GM23338 (cell line): ENCODE measurements at regions not wholly inside any gene's neighbourhood (a gene's known extent, or its start where the extent isn't known, plus 50 kb on each side); places are given as distances from the start of the nearest gene placed in this dataset.
"Not testable (repeated sequence)": the region's sequence is repeated elsewhere in the genome, so short reads cannot be mapped to it uniquely, and the experiment has no call there.

Experiments used
- CREB1 ChIP-seq: fragments of 250-450 bp; sonication (Bioruptor Pico); IDR thresholded peaks from 2 replicates; pipeline ENCODE4 v1.5.0; 2020; ENCODE audit warnings: low read depth, mild to moderate bottlenecking, moderate library complexity
- EZH2 ChIP-seq: fragments of 200-600 bp; sonication (generic); IDR thresholded peaks from one replicate; pipeline ENCODE4 v1.8.0; 2017; ENCODE audit warnings: antibody characterized with exemption, mild to moderate bottlenecking, low read depth; ENCODE audit not compliant: unreplicated experiment
- EZH2phosphoT487 ChIP-seq: fragments of 200-600 bp; sonication (generic); IDR thresholded peaks from one replicate; pipeline ENCODE4 v1.8.1; 2018; ENCODE audit warnings: antibody characterized with exemption; ENCODE audit not compliant: unreplicated experiment
- JUNB ChIP-seq: IDR thresholded peaks from one replicate; pipeline ENCODE4 v1.6.1; 2016; ENCODE audit warnings: antibody characterized with exemption; ENCODE audit not compliant: unreplicated experiment
- NANOG ChIP-seq: IDR thresholded peaks from 2 replicates; pipeline ENCODE4 v1.6.1; 2016; ENCODE audit warnings: antibody characterized with exemption, borderline replicate concordance
- POLR2AphosphoS5 ChIP-seq: IDR thresholded peaks from 2 replicates; pipeline ENCODE4 v1.6.1; 2016; ENCODE audit warnings: antibody characterized with exemption, low read depth
- STAT1 ChIP-seq: IDR thresholded peaks from one replicate; pipeline ENCODE4 v1.6.1; 2016; ENCODE audit warnings: antibody characterized with exemption; ENCODE audit not compliant: unreplicated experiment
- ZNF114 ChIP-seq: fragments of 250-450 bp; sonication (Bioruptor Pico); IDR thresholded peaks from 2 replicates; pipeline ENCODE4 v1.5.0; 2020; ENCODE audit warnings: mild to moderate bottlenecking, moderate library complexity
- TF ChIP-seq, protein P1 (sequence below), 2 experiments: fragments of 200-600 bp in 1 of 2; sonication (generic) in 1 of 2; conservative IDR thresholded peaks; 2 replicates each; pipeline versions ENCODE4 v1.5.1 to v1.6.1; 2016 to 2017; ENCODE audit warnings: antibody characterized with exemption in 2 of 2, low read depth in 2 of 2, mild to moderate bottlenecking in 2 of 2, moderate library complexity in 1 of 2
- TF ChIP-seq, protein P2 (sequence below): IDR thresholded peaks from one replicate; pipeline ENCODE4 v1.6.1; 2018; ENCODE audit warnings: antibody characterized with exemption; ENCODE audit not compliant: unreplicated experiment
- TF ChIP-seq, protein P3 (sequence below): IDR thresholded peaks from 2 replicates; pipeline ENCODE4 v1.6.1; 2016; ENCODE audit warnings: antibody characterized with exemption

DNA sequence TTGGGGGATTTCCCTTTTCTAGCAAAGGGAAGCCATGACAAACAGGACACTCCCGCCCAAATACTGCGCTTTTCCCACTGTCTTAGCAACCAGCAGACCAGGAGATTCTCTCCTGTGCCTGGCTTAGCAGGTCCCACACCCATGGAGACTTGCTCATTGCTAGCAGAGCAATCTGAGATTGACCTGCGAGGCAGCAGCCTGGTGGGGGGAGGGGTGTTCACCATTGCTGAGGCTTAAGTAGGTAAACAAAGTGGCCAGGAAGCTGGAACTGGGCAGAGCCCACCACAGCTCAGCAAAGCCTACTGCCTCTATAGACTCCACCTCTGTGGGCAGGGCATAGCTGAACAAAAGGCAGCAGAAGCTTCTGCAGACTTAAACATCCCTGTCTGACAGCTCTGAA, 279.2 kb downstream of the DEPDC1B start:
- TF ChIP-seq POLR2AphosphoS5; STAT1; EZH2phosphoT487; EZH2; JUNB; ZNF114 (CRISPR knock-in tag); CREB1 (CRISPR knock-in tag); NANOG: not testable (repeated sequence)
- TF ChIP-seq, protein P1, sequence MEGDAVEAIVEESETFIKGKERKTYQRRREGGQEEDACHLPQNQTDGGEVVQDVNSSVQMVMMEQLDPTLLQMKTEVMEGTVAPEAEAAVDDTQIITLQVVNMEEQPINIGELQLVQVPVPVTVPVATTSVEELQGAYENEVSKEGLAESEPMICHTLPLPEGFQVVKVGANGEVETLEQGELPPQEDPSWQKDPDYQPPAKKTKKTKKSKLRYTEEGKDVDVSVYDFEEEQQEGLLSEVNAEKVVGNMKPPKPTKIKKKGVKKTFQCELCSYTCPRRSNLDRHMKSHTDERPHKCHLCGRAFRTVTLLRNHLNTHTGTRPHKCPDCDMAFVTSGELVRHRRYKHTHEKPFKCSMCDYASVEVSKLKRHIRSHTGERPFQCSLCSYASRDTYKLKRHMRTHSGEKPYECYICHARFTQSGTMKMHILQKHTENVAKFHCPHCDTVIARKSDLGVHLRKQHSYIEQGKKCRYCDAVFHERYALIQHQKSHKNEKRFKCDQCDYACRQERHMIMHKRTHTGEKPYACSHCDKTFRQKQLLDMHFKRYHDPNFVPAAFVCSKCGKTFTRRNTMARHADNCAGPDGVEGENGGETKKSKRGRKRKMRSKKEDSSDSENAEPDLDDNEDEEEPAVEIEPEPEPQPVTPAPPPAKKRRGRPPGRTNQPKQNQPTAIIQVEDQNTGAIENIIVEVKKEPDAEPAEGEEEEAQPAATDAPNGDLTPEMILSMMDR (conservative IDR thresholded peaks at IDR 0.05; ENCODE audit: low read depth in 2 of 2): not testable (repeated sequence)
- TF ChIP-seq, protein P2, sequence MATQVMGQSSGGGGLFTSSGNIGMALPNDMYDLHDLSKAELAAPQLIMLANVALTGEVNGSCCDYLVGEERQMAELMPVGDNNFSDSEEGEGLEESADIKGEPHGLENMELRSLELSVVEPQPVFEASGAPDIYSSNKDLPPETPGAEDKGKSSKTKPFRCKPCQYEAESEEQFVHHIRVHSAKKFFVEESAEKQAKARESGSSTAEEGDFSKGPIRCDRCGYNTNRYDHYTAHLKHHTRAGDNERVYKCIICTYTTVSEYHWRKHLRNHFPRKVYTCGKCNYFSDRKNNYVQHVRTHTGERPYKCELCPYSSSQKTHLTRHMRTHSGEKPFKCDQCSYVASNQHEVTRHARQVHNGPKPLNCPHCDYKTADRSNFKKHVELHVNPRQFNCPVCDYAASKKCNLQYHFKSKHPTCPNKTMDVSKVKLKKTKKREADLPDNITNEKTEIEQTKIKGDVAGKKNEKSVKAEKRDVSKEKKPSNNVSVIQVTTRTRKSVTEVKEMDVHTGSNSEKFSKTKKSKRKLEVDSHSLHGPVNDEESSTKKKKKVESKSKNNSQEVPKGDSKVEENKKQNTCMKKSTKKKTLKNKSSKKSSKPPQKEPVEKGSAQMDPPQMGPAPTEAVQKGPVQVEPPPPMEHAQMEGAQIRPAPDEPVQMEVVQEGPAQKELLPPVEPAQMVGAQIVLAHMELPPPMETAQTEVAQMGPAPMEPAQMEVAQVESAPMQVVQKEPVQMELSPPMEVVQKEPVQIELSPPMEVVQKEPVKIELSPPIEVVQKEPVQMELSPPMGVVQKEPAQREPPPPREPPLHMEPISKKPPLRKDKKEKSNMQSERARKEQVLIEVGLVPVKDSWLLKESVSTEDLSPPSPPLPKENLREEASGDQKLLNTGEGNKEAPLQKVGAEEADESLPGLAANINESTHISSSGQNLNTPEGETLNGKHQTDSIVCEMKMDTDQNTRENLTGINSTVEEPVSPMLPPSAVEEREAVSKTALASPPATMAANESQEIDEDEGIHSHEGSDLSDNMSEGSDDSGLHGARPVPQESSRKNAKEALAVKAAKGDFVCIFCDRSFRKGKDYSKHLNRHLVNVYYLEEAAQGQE: not testable (repeated sequence)
- TF ChIP-seq, protein P3, sequence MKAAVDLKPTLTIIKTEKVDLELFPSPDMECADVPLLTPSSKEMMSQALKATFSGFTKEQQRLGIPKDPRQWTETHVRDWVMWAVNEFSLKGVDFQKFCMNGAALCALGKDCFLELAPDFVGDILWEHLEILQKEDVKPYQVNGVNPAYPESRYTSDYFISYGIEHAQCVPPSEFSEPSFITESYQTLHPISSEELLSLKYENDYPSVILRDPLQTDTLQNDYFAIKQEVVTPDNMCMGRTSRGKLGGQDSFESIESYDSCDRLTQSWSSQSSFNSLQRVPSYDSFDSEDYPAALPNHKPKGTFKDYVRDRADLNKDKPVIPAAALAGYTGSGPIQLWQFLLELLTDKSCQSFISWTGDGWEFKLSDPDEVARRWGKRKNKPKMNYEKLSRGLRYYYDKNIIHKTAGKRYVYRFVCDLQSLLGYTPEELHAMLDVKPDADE: not testable (repeated sequence)
